WTC11 (cell line): ENCODE measurements at regions not wholly inside any gene's neighbourhood (a gene's known extent, or its start where the extent isn't known, plus 50 kb on each side); places are given as distances from the start of the nearest gene placed in this dataset.

Experiments
- CTCF ChIP-seq: fragments of 200-600 bp; IDR thresholded peaks from 2 replicates; pipeline ENCODE4 v1.8.0; 2022; ENCODE audit warnings: antibody characterized with exemption
- IRF2 ChIP-seq: sonication (generic); formaldehyde crosslinking; IDR thresholded peaks from 2 replicates; pipeline ENCODE4 v1.8.0; 2022; ENCODE audit warnings: low read depth, missing genetic modification reagents, borderline replicate concordance
- ZBTB21 ChIP-seq: sonication (generic); formaldehyde crosslinking; IDR thresholded peaks from 2 replicates; pipeline ENCODE4 v1.8.1; 2023; ENCODE audit warnings: mild to moderate bottlenecking, missing genetic modification reagents, borderline replicate concordance
- ZNF423 ChIP-seq: fragments of 250-450 bp; sonication (Bioruptor Pico); IDR thresholded peaks from 2 replicates; pipeline ENCODE4 v2.1.2; 2022; ENCODE audit warnings: mild to moderate bottlenecking, moderate library complexity
- TF ChIP-seq, protein P1 (sequence below): sonication (generic); formaldehyde crosslinking; IDR thresholded peaks from 2 replicates; pipeline ENCODE4 v1.8.0; 2022; ENCODE audit warnings: mild to moderate bottlenecking, missing genetic modification reagents
- TF ChIP-seq, protein P2 (sequence below): sonication (generic); formaldehyde crosslinking; IDR thresholded peaks from 2 replicates; pipeline ENCODE4 v1.8.1; 2023; ENCODE audit warnings: mild to moderate bottlenecking, missing genetic modification reagents, moderate library complexity

DNA sequence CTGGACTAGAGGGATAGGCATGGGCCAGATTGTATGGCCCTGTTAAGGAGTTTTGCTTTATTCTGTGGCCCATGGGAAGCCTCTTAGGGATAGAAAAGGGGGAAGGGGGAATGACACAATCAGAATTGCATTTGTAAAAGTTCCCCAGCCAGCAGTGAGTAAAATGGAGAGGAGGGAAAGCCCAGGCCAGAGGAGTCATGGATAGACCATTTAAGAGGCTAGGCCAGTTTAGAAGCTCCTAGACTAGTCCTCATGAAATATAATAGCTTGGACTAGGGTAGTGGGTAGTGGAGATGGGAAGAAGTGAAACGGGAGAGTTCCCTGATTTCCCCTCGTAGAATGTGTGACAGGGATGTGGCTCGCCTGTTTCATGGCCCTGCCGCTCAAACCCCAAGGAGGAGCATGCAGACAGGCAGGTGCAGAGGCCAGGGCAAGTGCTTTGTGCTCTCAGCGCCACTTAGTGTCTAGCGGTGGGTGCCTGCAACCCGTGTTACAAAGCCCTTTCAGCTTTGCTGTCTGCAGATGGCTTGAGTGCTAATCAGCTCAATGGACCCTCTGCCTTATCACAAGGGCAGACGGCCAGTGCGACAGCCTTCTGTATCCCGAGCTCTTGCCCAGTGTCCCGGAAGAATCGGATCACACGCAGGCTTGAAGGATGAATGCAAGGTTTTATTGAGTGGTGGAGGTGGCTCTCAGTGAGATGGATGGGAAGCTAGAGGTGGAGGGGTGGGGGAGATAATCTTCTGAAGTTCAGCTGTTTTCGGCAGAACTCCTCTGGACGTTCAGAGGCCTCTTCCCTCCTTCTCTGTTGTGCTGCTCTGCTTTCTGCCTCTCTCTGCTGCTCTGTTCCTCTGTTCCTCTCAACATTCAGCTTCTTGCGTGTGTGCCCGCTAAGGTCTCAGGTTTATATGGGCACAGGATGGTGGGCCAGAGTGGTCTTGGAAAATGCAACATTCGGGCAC, 141.1 kb downstream of the CEP57L1 start:
- TF ChIP-seq, protein P1, sequence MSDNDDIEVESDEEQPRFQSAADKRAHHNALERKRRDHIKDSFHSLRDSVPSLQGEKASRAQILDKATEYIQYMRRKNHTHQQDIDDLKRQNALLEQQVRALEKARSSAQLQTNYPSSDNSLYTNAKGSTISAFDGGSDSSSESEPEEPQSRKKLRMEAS: peak; percentile 22; the same call in 1 of the 2 replicates
- no peak for TF ChIP-seq CTCF
- TF ChIP-seq, protein P2, sequence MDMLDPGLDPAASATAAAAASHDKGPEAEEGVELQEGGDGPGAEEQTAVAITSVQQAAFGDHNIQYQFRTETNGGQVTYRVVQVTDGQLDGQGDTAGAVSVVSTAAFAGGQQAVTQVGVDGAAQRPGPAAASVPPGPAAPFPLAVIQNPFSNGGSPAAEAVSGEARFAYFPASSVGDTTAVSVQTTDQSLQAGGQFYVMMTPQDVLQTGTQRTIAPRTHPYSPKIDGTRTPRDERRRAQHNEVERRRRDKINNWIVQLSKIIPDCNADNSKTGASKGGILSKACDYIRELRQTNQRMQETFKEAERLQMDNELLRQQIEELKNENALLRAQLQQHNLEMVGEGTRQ: no peak
- TF ChIP-seq IRF2: no peak
- TF ChIP-seq ZNF423 (CRISPR knock-in tag): no peak
- TF ChIP-seq ZBTB21 (CRISPR knock-in tag): no peak
